ENCODE measurements at regions not wholly inside any gene's neighbourhood (a gene's known extent, or its start where the extent isn't known, plus 50 kb on each side); places are given as distances from the start of the nearest gene placed in this dataset.

- Histone ChIP-seq H3K9me3 (ENCODE audit: control insufficient read depth in 4 of 4, low read length in 3 of 4) (peaks cover 0 to 3% (median 0%) of the 10 kb centered on the region in 4 donors), H3K27me3 (ENCODE audit: control insufficient read depth in 4 of 4, insufficient read depth in 4 of 4, low read length in 3 of 4) (no peaks in the 10 kb centered on the region), H3K36me3 (ENCODE audit: control insufficient read depth in 4 of 4, insufficient read depth in 3 of 4, low read depth in 1 of 4, low read length in 3 of 4) (no peaks in the 10 kb centered on the region), H3K4me1 (ENCODE audit: control insufficient read depth in 4 of 4, insufficient read depth in 4 of 4, low read length in 3 of 4) (no peaks in the 10 kb centered on the region), H3K9ac (ENCODE audit: low read depth in 1 of 2, low read length in 2 of 2) (no peak overlapping the region), H3K27ac (ENCODE audit: low read depth in 1 of 2, low read length in 2 of 2) (no peak overlapping the region), H3K4me3 (ENCODE audit: low read depth in 1 of 3, low read length in 3 of 3) (no peak overlapping the region)
- no peak for DNase-seq (ENCODE audit: low spot score)
- 95% methylated on average over 5 of the region's 5 CpGs for WGBS
- TF ChIP-seq HNF4G (IDR thresholded peaks at IDR 0.05) = no peak
Observed at GRCh38 chr17:71727292-71727691, 393.5 kb upstream of the SOX9 start.

- no peak overlapping the region for H3K9ac ChIP-seq (ENCODE audit: low read depth in 1 of 2, low read length in 2 of 2)
- no peaks in the 10 kb centered on the region for H3K36me3 ChIP-seq (ENCODE audit: control insufficient read depth in 4 of 4, insufficient read depth in 3 of 4, low read depth in 1 of 4, low read length in 3 of 4)
- H3K4me1 ChIP-seq (ENCODE audit: control insufficient read depth in 4 of 4, insufficient read depth in 4 of 4, low read length in 3 of 4) = no peaks in the 10 kb centered on the region
- no peak overlapping the region for H3K4me3 ChIP-seq (ENCODE audit: low read depth in 1 of 3, low read length in 3 of 3)
- H3K27ac ChIP-seq (ENCODE audit: low read depth in 1 of 2, low read length in 2 of 2) = no peak overlapping the region
- no peak for DNase-seq (ENCODE audit: low spot score)
- peaks cover 0 to 3% (median 0%) of the 10 kb centered on the region in 4 donors for H3K9me3 ChIP-seq (ENCODE audit: control insufficient read depth in 4 of 4, low read length in 3 of 4)
- WGBS = 96% methylated on average over 3 of the region's 3 CpGs
- no peaks in the 10 kb centered on the region for H3K27me3 ChIP-seq (ENCODE audit: control insufficient read depth in 4 of 4, insufficient read depth in 4 of 4, low read length in 3 of 4)
- TF ChIP-seq HNF4G (IDR thresholded peaks at IDR 0.05) (no peak), EGR1 (IDR thresholded peaks at IDR 0.05; ENCODE audit: low read depth in 2 of 2) (no peak), CTCF (IDR thresholded peaks at IDR 0.05; ENCODE audit: low read depth, low read length, missing input control) (no peak), RXRA (IDR thresholded peaks at IDR 0.05) (no peak), MAX (IDR thresholded peaks at IDR 0.05) (no peak), GABPA (IDR thresholded peaks at IDR 0.05 in 1 of 2, conservative IDR thresholded peaks at IDR 0.05 in 1 of 2) (no peak), RAD21 (IDR thresholded peaks at IDR 0.05) (no peak), JUND (IDR thresholded peaks at IDR 0.05) (no peak), TAF1 (conservative IDR thresholded peaks at IDR 0.05) (no peak), SP1 (IDR thresholded peaks at IDR 0.05) (no peak), HNF4A (conservative IDR thresholded peaks at IDR 0.05) (no peak), REST (IDR thresholded peaks at IDR 0.05) (no peak)
Observed at GRCh38 chr17:71727723-71728122, 393.1 kb upstream of the SOX9 start.

GRCh38 chr17:71730871-71731270, 389.9 kb upstream of the SOX9 start:
- no peaks in the 10 kb centered on the region for H3K4me1 ChIP-seq (ENCODE audit: control insufficient read depth in 4 of 4, insufficient read depth in 4 of 4, low read length in 3 of 4)
- no peaks in the 10 kb centered on the region for H3K27me3 ChIP-seq (ENCODE audit: control insufficient read depth in 4 of 4, insufficient read depth in 4 of 4, low read length in 3 of 4)
- TF ChIP-seq ZBTB33 (IDR thresholded peaks at IDR 0.05) (no peak), REST (IDR thresholded peaks at IDR 0.05) (no peak), HNF4G (IDR thresholded peaks at IDR 0.05) (no peak)

More at GRCh38 chr17:71730871-71731270, 389.9 kb upstream of the SOX9 start:
- Histone ChIP-seq H3K9me3 (ENCODE audit: control insufficient read depth in 4 of 4, low read length in 3 of 4) (peaks cover 0 to 3% (median 0%) of the 10 kb centered on the region in 4 donors), H3K36me3 (ENCODE audit: control insufficient read depth in 4 of 4, insufficient read depth in 3 of 4, low read depth in 1 of 4, low read length in 3 of 4) (no peaks in the 10 kb centered on the region), H3K9ac (ENCODE audit: low read depth in 1 of 2, low read length in 2 of 2) (no peak overlapping the region), H3K27ac (ENCODE audit: low read depth in 1 of 2, low read length in 2 of 2) (no peak overlapping the region), H3K4me3 (ENCODE audit: low read depth in 1 of 3, low read length in 3 of 3) (no peak overlapping the region)
- DNase-seq (ENCODE audit: low spot score) = no peak
- WGBS = 77% methylated on average over 1 of the region's 1 CpG

Measured in liver (tissue), 8 donors.